Activated T-helper 1 cell treated with anti-CD3 and anti-CD28 coated beads, Interleukin-12 subunit alpha, Interleukin-12 subunit beta, Interleukin-2, Interleukin-4 antibody, amounts not matched to agents 30 ng/mL and 10 ng/mL and 1 ng/mL, durations not matched to agents 14 hours and 24 hours and 36 hours (primary cell): ENCODE measurements at regions not wholly inside any gene's neighbourhood (a gene's known extent, or its start where the extent isn't known, plus 50 kb on each side); places are given as distances from the start of the nearest gene placed in this dataset.
"Not testable (repeated sequence)": the region's sequence is repeated elsewhere in the genome, so short reads cannot be mapped to it uniquely, and the experiment has no call there.

Experiments used
- DNase-seq: peaks from one replicate; pipeline ENCODE4 v3.0.0; 2021; ENCODE audit warnings: low spot score
- H3K27ac Mint-ChIP-seq: one replicate; pipeline ENCODE4 v1.8.0; 2021; ENCODE audit warnings: mild to moderate bottlenecking, mixed read lengths
- H3K27me3 Mint-ChIP-seq: one replicate; pipeline ENCODE4 v1.8.0; 2022; ENCODE audit warnings: mild to moderate bottlenecking, moderate library complexity, mixed read lengths; ENCODE audit not compliant: insufficient read depth
- H3K36me3 Mint-ChIP-seq: one replicate; pipeline ENCODE4 v1.8.0; 2021; ENCODE audit warnings: low read depth, mixed read lengths
- H3K4me1 Mint-ChIP-seq: one replicate; pipeline ENCODE4 v1.8.0; 2021; ENCODE audit warnings: low read depth, mixed read lengths
- H3K4me3 Mint-ChIP-seq: one replicate; pipeline ENCODE4 v1.8.0; 2021; ENCODE audit warnings: mild to moderate bottlenecking, moderate library complexity, mixed read lengths
- H3K9me3 Mint-ChIP-seq: one replicate; pipeline ENCODE4 v1.8.0; 2021; ENCODE audit warnings: mixed read lengths
- intact Hi-C: fragments of 100-400 bp; cut with micrococcal nuclease; formaldehyde crosslinking; loops from one replicate; pipeline ENCODE4 v1.15.1; 2024

- intact Hi-C loops: no loop called here
- H3K27me3 Mint-ChIP-seq: peaks cover 6% of the 10 kb centered on the region
- DNase-seq: no peak
- no peak overlapping the region for H3K4me3 Mint-ChIP-seq
- no peaks in the 10 kb centered on the region for H3K36me3 Mint-ChIP-seq
- H3K27ac Mint-ChIP-seq: peak overlapping the region; percentile 22
- no peaks in the 10 kb centered on the region for H3K9me3 Mint-ChIP-seq
- peaks cover 7% of the 10 kb centered on the region for H3K4me1 Mint-ChIP-seq
These were observed 113.6 kb upstream of the MYO3A start for GRCh38 chr10:25820472-25820871.

- intact Hi-C loops: no loop called here
- Mint-ChIP-seq H3K36me3 (no peaks in the 10 kb centered on the region), H3K4me3 (peak overlapping the region; percentile 2), H3K9me3 (no peaks in the 10 kb centered on the region), H3K27ac (peak overlapping the region; percentile 22), H3K4me1 (peaks cover 7% of the 10 kb centered on the region), H3K27me3 (peaks cover 6% of the 10 kb centered on the region)
- DNase-seq: no peak
These were observed 113.2 kb upstream of the MYO3A start for GRCh38 chr10:25820874-25821273.

- H3K9me3 Mint-ChIP-seq: no peaks in the 10 kb centered on the region
- H3K4me1 Mint-ChIP-seq: peaks cover 7% of the 10 kb centered on the region
- H3K27me3 Mint-ChIP-seq: peaks cover 2% of the 10 kb centered on the region
- no peak for DNase-seq
- no peak overlapping the region for H3K27ac Mint-ChIP-seq
- intact Hi-C loops: no loop called here
- H3K36me3 Mint-ChIP-seq: no peaks in the 10 kb centered on the region
- H3K4me3 Mint-ChIP-seq: no peak overlapping the region
These were observed 110.0 kb upstream of the MYO3A start for GRCh38 chr10:25824050-25824449.

- no peak for DNase-seq
- Mint-ChIP-seq H3K4me1 (no peaks in the 10 kb centered on the region), H3K9me3 (no peaks in the 10 kb centered on the region), H3K36me3 (no peaks in the 10 kb centered on the region), H3K27ac (no peak overlapping the region), H3K27me3 (peaks cover 2% of the 10 kb centered on the region), H3K4me3 (no peak overlapping the region)
- intact Hi-C loops: no loop called here
These were observed 105.6 kb upstream of the MYO3A start for GRCh38 chr10:25828475-25828874.

GRCh38 chr10:25831080-25831479, 102.9 kb upstream of the MYO3A start:
- Mint-ChIP-seq H3K4me3 (no peak overlapping the region), H3K9me3 (no peaks in the 10 kb centered on the region), H3K36me3 (no peaks in the 10 kb centered on the region), H3K27ac (no peak overlapping the region), H3K27me3 (no peaks in the 10 kb centered on the region), H3K4me1 (no peaks in the 10 kb centered on the region)
- DNase-seq: no peak
- intact Hi-C loops: no loop called here

GRCh38 chr10:25839683-25840082, 94.3 kb upstream of the MYO3A start:
- Mint-ChIP-seq H3K27ac (no peak overlapping the region), H3K27me3 (no peaks in the 10 kb centered on the region), H3K9me3 (no peaks in the 10 kb centered on the region), H3K36me3 (no peaks in the 10 kb centered on the region), H3K4me1 (no peaks in the 10 kb centered on the region), H3K4me3 (no peak overlapping the region)
- intact Hi-C loops: no loop called here
- DNase-seq: no peak

GRCh38 chr10:25840875-25841274, 93.2 kb upstream of the MYO3A start:
- H3K4me1 Mint-ChIP-seq, H3K36me3 Mint-ChIP-seq, H3K4me3 Mint-ChIP-seq, H3K9me3 Mint-ChIP-seq, intact Hi-C loops, H3K27ac Mint-ChIP-seq, DNase-seq, H3K27me3 Mint-ChIP-seq: not testable (repeated sequence)

- Mint-ChIP-seq H3K4me1 (no peaks in the 10 kb centered on the region), H3K27me3 (no peaks in the 10 kb centered on the region), H3K4me3 (no peak overlapping the region), H3K27ac (no peak overlapping the region), H3K9me3 (no peaks in the 10 kb centered on the region), H3K36me3 (no peaks in the 10 kb centered on the region)
- DNase-seq: no peak
- intact Hi-C loops: no loop called here
These were observed 91.9 kb upstream of the MYO3A start for GRCh38 chr10:25842146-25842545.

GRCh38 chr10:25843551-25844170, 90.4 kb upstream of the MYO3A start:
- Mint-ChIP-seq H3K4me3 (no peak overlapping the region), H3K9me3 (no peaks in the 10 kb centered on the region), H3K4me1 (no peaks in the 10 kb centered on the region), H3K27ac (no peak overlapping the region), H3K27me3 (no peaks in the 10 kb centered on the region), H3K36me3 (no peaks in the 10 kb centered on the region)
- intact Hi-C loops: no loop called here
- no peak for DNase-seq

- H3K9me3 Mint-ChIP-seq, H3K4me1 Mint-ChIP-seq, intact Hi-C loops, H3K36me3 Mint-ChIP-seq, H3K4me3 Mint-ChIP-seq, H3K27me3 Mint-ChIP-seq, DNase-seq, H3K27ac Mint-ChIP-seq: not testable (repeated sequence)
These were observed 89.3 kb upstream of the MYO3A start for GRCh38 chr10:25844716-25845115.

- peaks cover 2% of the 10 kb centered on the region for H3K27me3 Mint-ChIP-seq
- H3K27ac Mint-ChIP-seq: no peak overlapping the region
- H3K4me1 Mint-ChIP-seq: no peaks in the 10 kb centered on the region
- no peak for DNase-seq
- H3K36me3 Mint-ChIP-seq: no peaks in the 10 kb centered on the region
- no peak overlapping the region for H3K4me3 Mint-ChIP-seq
- no peaks in the 10 kb centered on the region for H3K9me3 Mint-ChIP-seq
- intact Hi-C loops: no loop called here
These were observed 84.8 kb upstream of the MYO3A start for GRCh38 chr10:25849268-25849667.

- Mint-ChIP-seq H3K4me1 (no peaks in the 10 kb centered on the region), H3K4me3 (no peak overlapping the region), H3K27ac (no peak overlapping the region), H3K36me3 (no peaks in the 10 kb centered on the region), H3K9me3 (no peaks in the 10 kb centered on the region), H3K27me3 (peaks cover 2% of the 10 kb centered on the region)
- intact Hi-C loops: no loop called here
- no peak for DNase-seq
These were observed 84.0 kb upstream of the MYO3A start for GRCh38 chr10:25849988-25850387.

GRCh38 chr10:25851548-25851947, 82.5 kb upstream of the MYO3A start:
- Mint-ChIP-seq H3K36me3 (no peaks in the 10 kb centered on the region), H3K27ac (no peak overlapping the region), H3K27me3 (peaks cover 4% of the 10 kb centered on the region), H3K9me3 (no peaks in the 10 kb centered on the region), H3K4me1 (no peaks in the 10 kb centered on the region), H3K4me3 (no peak overlapping the region)
- intact Hi-C loops: no loop called here
- no peak for DNase-seq

GRCh38 chr10:25852364-25852941, 81.6 kb upstream of the MYO3A start:
- no peaks in the 10 kb centered on the region for H3K9me3 Mint-ChIP-seq
- no peak overlapping the region for H3K27ac Mint-ChIP-seq
- DNase-seq: no peak
- H3K36me3 Mint-ChIP-seq: no peaks in the 10 kb centered on the region
- no peaks in the 10 kb centered on the region for H3K4me1 Mint-ChIP-seq
- H3K27me3 Mint-ChIP-seq: peaks cover 4% of the 10 kb centered on the region
- no peak overlapping the region for H3K4me3 Mint-ChIP-seq
- intact Hi-C loops: no loop called here
